ENCODE measurements at regions not wholly inside any gene's neighbourhood (a gene's known extent, or its start where the extent isn't known, plus 50 kb on each side); places are given as distances from the start of the nearest gene placed in this dataset.

GRCh38 chr13:88866195-88866594, 1195.0 kb downstream of the SLITRK5 start:
- TF ChIP-seq CTCF (IDR thresholded peaks at IDR 0.05) (no peak), POLR2A (IDR thresholded peaks at IDR 0.05) (no peak)

Measured in thyroid gland (tissue), 4 donors.